OCI-M2 (cell line): ENCODE measurements at regions not wholly inside any gene's neighbourhood (a gene's known extent, or its start where the extent isn't known, plus 50 kb on each side); places are given as distances from the start of the nearest gene placed in this dataset.

Experiments used
- DNase-seq: peaks from one replicate; lab custom pipeline; 2025; ENCODE audit not compliant: unreplicated experiment; lab: John Stamatoyannopoulos, UW

- DNase-seq: no peak
Observed at GRCh38 chr2:163459986-163460385, 275.8 kb downstream of the FIGN start.

- DNase-seq: no peak
Observed at GRCh38 chr2:163456953-163457743, 278.7 kb downstream of the FIGN start.

GRCh38 chr2:163455815-163456214, 280.0 kb downstream of the FIGN start:
- DNase-seq: no peak

GRCh38 chr2:163453920-163454319, 281.9 kb downstream of the FIGN start:
- DNase-seq: no peak

- no peak for DNase-seq
Observed at GRCh38 chr2:163441603-163442002, 294.2 kb downstream of the FIGN start.

- no peak for DNase-seq
Observed at GRCh38 chr2:163436963-163437362, 298.8 kb downstream of the FIGN start.

- DNase-seq: no peak
Observed at GRCh38 chr2:163428187-163428586, 307.6 kb downstream of the FIGN start.

- DNase-seq: no peak
Observed at GRCh38 chr2:163420604-163421003, 315.2 kb downstream of the FIGN start.

GRCh38 chr2:163419000-163419830, 316.6 kb downstream of the FIGN start:
- DNase-seq: no peak

- no peak for DNase-seq
Observed at GRCh38 chr2:163417596-163418337, 318.0 kb downstream of the FIGN start.

GRCh38 chr2:163414121-163414520, 321.7 kb downstream of the FIGN start:
- DNase-seq: no peak

GRCh38 chr2:163407296-163407695, 328.5 kb downstream of the FIGN start:
- no peak for DNase-seq

- no peak for DNase-seq
Observed at GRCh38 chr2:163405298-163405697, 330.5 kb downstream of the FIGN start.

- DNase-seq: no peak
Observed at GRCh38 chr2:163401481-163401880, 334.3 kb downstream of the FIGN start.

GRCh38 chr2:163397451-163397850, 338.4 kb downstream of the FIGN start:
- no peak for DNase-seq

GRCh38 chr2:163395602-163396001, 340.2 kb downstream of the FIGN start:
- DNase-seq: no peak

- no peak for DNase-seq
Observed at GRCh38 chr2:163389838-163390237, 346.0 kb downstream of the FIGN start.

- DNase-seq: no peak
Observed at GRCh38 chr2:163375472-163375871, 360.3 kb downstream of the FIGN start.

- no peak for DNase-seq
Observed at GRCh38 chr2:163375070-163375469, 360.7 kb downstream of the FIGN start.

- no peak for DNase-seq
Observed at GRCh38 chr2:163374282-163374681, 361.5 kb downstream of the FIGN start.

- DNase-seq: no peak
Observed at GRCh38 chr2:163373496-163373895, 362.3 kb downstream of the FIGN start.
